ENCODE measurements at regions not wholly inside any gene's neighbourhood (a gene's known extent, or its start where the extent isn't known, plus 50 kb on each side); places are given as distances from the start of the nearest gene placed in this dataset.

DNA sequence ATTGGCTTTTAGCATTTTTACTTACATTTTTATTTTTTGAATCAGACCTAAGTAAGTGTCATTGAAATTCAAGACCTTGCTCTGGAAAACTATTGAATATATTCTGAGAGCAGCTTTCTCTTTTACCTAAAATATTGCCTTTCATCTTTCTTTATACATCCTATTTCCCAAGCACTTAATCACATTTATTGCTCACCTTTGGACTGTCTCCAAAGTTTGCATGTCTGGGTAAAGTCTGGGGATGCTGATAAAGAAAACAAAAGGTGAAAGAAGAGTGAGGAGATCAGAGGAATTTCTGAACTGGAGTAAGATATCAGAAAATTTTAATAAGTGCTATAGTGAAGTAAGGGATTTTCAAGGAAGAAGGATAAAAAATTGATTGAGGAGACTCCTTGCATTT is 308.5 kb upstream of the AADAT start:
- no peak for ATAC-seq
- H3K36me3 ChIP-seq (ENCODE audit: low read depth, low read length): no peaks in the 10 kb centered on the region

GRCh38 chr4:170395773-170396172 is 306.0 kb upstream of the AADAT start:
- ChIA-PET POLR2A (ENCODE audit: unreplicated experiment) (no interaction called here), CTCF (no interaction called here)
- BruUV-seq (replicated peaks): no TSS peak
- Histone ChIP-seq H3K9me2 (replicated peaks; ENCODE audit: low read length) (no peaks in the 10 kb centered on the region), H3K36me3 (ENCODE audit: low read depth, low read length) (no peaks in the 10 kb centered on the region), H3K9me3 (ENCODE audit: low read length) (no peaks in the 10 kb centered on the region), H3K4me1 (ENCODE audit: insufficient read depth, low read length) (peaks cover 26% of the 10 kb centered on the region), H4K20me1 (ENCODE audit: low read length) (no peaks in the 10 kb centered on the region), H3K9ac (ENCODE audit: low read length) (no peak overlapping the region), H3K79me2 (ENCODE audit: low read length) (no peaks in the 10 kb centered on the region), H3F3A (ENCODE audit: low read length, unreplicated experiment) (no peaks in the 10 kb centered on the region), H3K4me2 (ENCODE audit: low read length) (no peak overlapping the region), H3K27ac (ENCODE audit: low read length) (no peak overlapping the region), H3K27me3 (ENCODE audit: low read length) (no peaks in the 10 kb centered on the region), H3K4me3 (ENCODE audit: low read length) (no peak overlapping the region), H2AFZ (ENCODE audit: low read length) (no peak overlapping the region)
- DNase-seq (no peak), ATAC-seq (no peak)
- TF ChIP-seq EZH2phosphoT487 (IDR thresholded peaks at IDR 0.05; ENCODE audit: borderline replicate concordance, low read length) (no peak), CTCF (conservative IDR thresholded peaks at IDR 0.05; ENCODE audit: low read depth, low read length) (no peak), EZH2 (IDR thresholded peaks at IDR 0.05; ENCODE audit: low read length, unreplicated experiment) (no peak)
- intact Hi-C loops (cut with micrococcal nuclease): no loop called here

More for the DNA sequence above, 308.5 kb upstream of the AADAT start:
- H3K4me3 ChIP-seq (ENCODE audit: low read length): no peak overlapping the region
- no peaks in the 10 kb centered on the region for H4K20me1 ChIP-seq (ENCODE audit: low read length)
- no peak overlapping the region for H3K9ac ChIP-seq (ENCODE audit: low read length)
- H3K9me3 ChIP-seq (ENCODE audit: low read length): no peaks in the 10 kb centered on the region
- intact Hi-C loops (cut with micrococcal nuclease): no loop called here
- H3K27ac ChIP-seq (ENCODE audit: low read length): no peak overlapping the region
- TF ChIP-seq EZH2 (IDR thresholded peaks at IDR 0.05; ENCODE audit: low read length, unreplicated experiment) (no peak), EZH2phosphoT487 (IDR thresholded peaks at IDR 0.05; ENCODE audit: borderline replicate concordance, low read length) (no peak), CTCF (conservative IDR thresholded peaks at IDR 0.05; ENCODE audit: low read depth, low read length) (no peak)
- H3K27me3 ChIP-seq (ENCODE audit: low read length): no peaks in the 10 kb centered on the region
- peak; percentile 22 for DNase-seq
- no peak overlapping the region for H2AFZ ChIP-seq (ENCODE audit: low read length)
- POLR2A ChIA-PET (ENCODE audit: unreplicated experiment): no interaction called here
- no peaks in the 10 kb centered on the region for H3K79me2 ChIP-seq (ENCODE audit: low read length)
- no peak overlapping the region for H3K4me2 ChIP-seq (ENCODE audit: low read length)
- BruUV-seq (replicated peaks): no TSS peak
- H3K4me1 ChIP-seq (ENCODE audit: insufficient read depth, low read length): peaks cover 26% of the 10 kb centered on the region
- no peaks in the 10 kb centered on the region for H3F3A ChIP-seq (ENCODE audit: low read length, unreplicated experiment)
- CTCF ChIA-PET: no interaction called here
- H3K9me2 ChIP-seq (replicated peaks; ENCODE audit: low read length): no peaks in the 10 kb centered on the region

DNA sequence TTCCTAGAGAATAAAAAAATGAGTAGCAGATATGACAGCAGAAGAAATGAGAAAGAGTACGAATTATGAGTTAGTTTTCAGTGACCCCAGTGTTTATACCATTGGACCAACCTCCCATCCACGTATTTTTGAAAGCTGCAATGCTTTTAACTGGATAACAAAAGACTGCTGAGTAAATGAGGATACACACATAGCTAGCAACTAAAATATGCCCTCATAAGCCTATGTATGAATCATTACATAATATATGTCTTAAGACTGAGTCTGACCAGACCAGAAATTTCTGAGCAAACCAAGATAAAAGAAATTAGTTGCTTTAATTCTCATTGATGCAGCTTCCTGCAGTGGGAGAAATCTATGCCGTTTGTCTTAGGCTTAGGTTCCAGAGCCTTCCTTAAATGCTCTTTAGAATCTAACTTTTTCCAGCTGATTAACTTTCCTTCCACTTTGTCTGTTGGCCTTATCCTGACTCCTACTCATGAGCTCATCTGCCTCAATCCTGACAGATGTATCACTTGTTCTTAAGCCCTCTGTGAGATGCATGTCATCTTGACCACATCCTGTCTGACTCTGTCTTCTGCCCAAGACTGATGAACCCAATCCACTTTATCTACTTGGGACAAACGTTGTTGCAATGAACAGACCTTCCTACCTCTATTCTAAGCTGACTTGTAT is 301.4 kb upstream of the AADAT start:
- H3K9ac ChIP-seq (ENCODE audit: low read length): no peak overlapping the region
- no peak overlapping the region for H3K27ac ChIP-seq (ENCODE audit: low read length)
- H3K36me3 ChIP-seq (ENCODE audit: low read depth, low read length): no peaks in the 10 kb centered on the region
- no TSS peak for BruUV-seq (replicated peaks)
- H3K4me3 ChIP-seq (ENCODE audit: low read length): no peak overlapping the region
- H2AFZ ChIP-seq (ENCODE audit: low read length): no peak overlapping the region
- H3K27me3 ChIP-seq (ENCODE audit: low read length): no peaks in the 10 kb centered on the region
- no peaks in the 10 kb centered on the region for H3K4me1 ChIP-seq (ENCODE audit: insufficient read depth, low read length)
- H3F3A ChIP-seq (ENCODE audit: low read length, unreplicated experiment): no peaks in the 10 kb centered on the region
- DNase-seq (peak; percentile 58), ATAC-seq (no peak)
- no peaks in the 10 kb centered on the region for H3K9me2 ChIP-seq (replicated peaks; ENCODE audit: low read length)
- ChIA-PET POLR2A (ENCODE audit: unreplicated experiment) (no interaction called here), CTCF (no interaction called here)
- TF ChIP-seq EZH2phosphoT487 (IDR thresholded peaks at IDR 0.05; ENCODE audit: borderline replicate concordance, low read length) (no peak), CTCF (conservative IDR thresholded peaks at IDR 0.05; ENCODE audit: low read depth, low read length) (no peak), EZH2 (IDR thresholded peaks at IDR 0.05; ENCODE audit: low read length, unreplicated experiment) (no peak)
- H3K9me3 ChIP-seq (ENCODE audit: low read length): no peaks in the 10 kb centered on the region
- intact Hi-C loops (cut with micrococcal nuclease): no loop called here
- 0 out of 2 replicates have a peak overlapping the region, but pooled peaks have one; percentile 1 for H3K4me2 ChIP-seq (ENCODE audit: low read length)
- no peaks in the 10 kb centered on the region for H4K20me1 ChIP-seq (ENCODE audit: low read length)
- H3K79me2 ChIP-seq (ENCODE audit: low read length): no peaks in the 10 kb centered on the region
